Ectodermal cell (in vitro differentiated cells): ENCODE measurements at regions not wholly inside any gene's neighbourhood (a gene's known extent, or its start where the extent isn't known, plus 50 kb on each side); places are given as distances from the start of the nearest gene placed in this dataset.
A peak's percentile ranks its signal among the peaks of the same experiment; 100 is the strongest.
"Not testable (repeated sequence)": the region's sequence is repeated elsewhere in the genome, so short reads cannot be mapped to it uniquely, and the experiment has no call there.

Source experiments
- H3K27ac ChIP-seq: 2 replicates; pipeline ENCODE4 v1.7.0; 2013; ENCODE audit warnings: mild to moderate bottlenecking, low read depth, low read length; ENCODE audit not compliant: insufficient read depth, poor library complexity, severe bottlenecking
- H3K27me3 ChIP-seq: 2 replicates; pipeline ENCODE4 v1.7.0; 2013; ENCODE audit warnings: mild to moderate bottlenecking, low read length; ENCODE audit not compliant: insufficient read depth, control insufficient read depth, poor library complexity, severe bottlenecking
- H3K36me3 ChIP-seq: one replicate; pipeline ENCODE4 v1.7.0; 2013; ENCODE audit warnings: low read length; ENCODE audit not compliant: control insufficient read depth, insufficient read depth
- H3K4me1 ChIP-seq: one replicate; pipeline ENCODE4 v1.7.0; 2013; ENCODE audit warnings: low read length; ENCODE audit not compliant: control insufficient read depth, insufficient read depth
- H3K4me3 ChIP-seq: 2 replicates; pipeline ENCODE4 v1.7.0; 2013; ENCODE audit warnings: low read depth, low read length, control low read depth; ENCODE audit not compliant: insufficient read depth
- H3K9me3 ChIP-seq: 2 replicates; pipeline ENCODE4 v1.7.0; 2013; ENCODE audit warnings: mild to moderate bottlenecking, low read length, moderate library complexity; ENCODE audit not compliant: control insufficient read depth
- WGBS, 2 experiments: methylation state at CpG; one replicate each; pipeline ENCODE4 v1.1.7; 2013; ENCODE audit warnings: missing lambda C conversion rate in 2 of 2; 5-methylcytosine and 5-hydroxymethylcytosine counted together

- not testable (repeated sequence) for H3K36me3 ChIP-seq, H3K4me3 ChIP-seq, H3K27ac ChIP-seq, H3K9me3 ChIP-seq, H3K27me3 ChIP-seq, H3K4me1 ChIP-seq
- 90 to 92% methylated on average over 7 of the region's 7 CpGs for WGBS, 2 experiments
Observed at GRCh38 chr11:87784862-87785261, 390.4 kb downstream of the RAB38 start.

GRCh38 chr11:87780068-87780413, 395.2 kb downstream of the RAB38 start:
- H3K4me3 ChIP-seq, result no peak overlapping the region
- H3K27me3 ChIP-seq, result no peaks in the 10 kb centered on the region
- no peak overlapping the region for H3K27ac ChIP-seq
- no peaks in the 10 kb centered on the region for H3K9me3 ChIP-seq
- no peaks in the 10 kb centered on the region for H3K36me3 ChIP-seq
- no peaks in the 10 kb centered on the region for H3K4me1 ChIP-seq

- Histone ChIP-seq H3K27me3 (no peaks in the 10 kb centered on the region), H3K4me3 (no peak overlapping the region), H3K27ac (no peak overlapping the region), H3K36me3 (no peaks in the 10 kb centered on the region), H3K9me3 (no peaks in the 10 kb centered on the region), H3K4me1 (no peaks in the 10 kb centered on the region)
- 43 to 47% methylated on average over 2 of the region's 2 CpGs for WGBS, 2 experiments
Observed at GRCh38 chr11:87779276-87780067, 395.8 kb downstream of the RAB38 start.

- H3K4me1 ChIP-seq, result no peaks in the 10 kb centered on the region
- H3K4me3 ChIP-seq, result no peak overlapping the region
- 85 to 89% methylated on average over 2 of the region's 2 CpGs for WGBS, 2 experiments
- peak overlapping the region; percentile 12 for H3K27ac ChIP-seq
- H3K9me3 ChIP-seq, result no peaks in the 10 kb centered on the region
- no peaks in the 10 kb centered on the region for H3K27me3 ChIP-seq
- no peaks in the 10 kb centered on the region for H3K36me3 ChIP-seq
Observed at GRCh38 chr11:87778357-87778756, 396.9 kb downstream of the RAB38 start.

GRCh38 chr11:87775036-87775435, 400.2 kb downstream of the RAB38 start:
- no peaks in the 10 kb centered on the region for H3K4me1 ChIP-seq
- H3K27ac ChIP-seq, result no peak overlapping the region
- no peaks in the 10 kb centered on the region for H3K27me3 ChIP-seq
- WGBS, 2 experiments, result 78 to 100% methylated on average over 1 of the region's 1 CpG
- H3K4me3 ChIP-seq, result no peak overlapping the region
- H3K36me3 ChIP-seq, result no peaks in the 10 kb centered on the region
- no peaks in the 10 kb centered on the region for H3K9me3 ChIP-seq

GRCh38 chr11:87769661-87770060, 405.6 kb downstream of the RAB38 start:
- H3K27me3 ChIP-seq, result no peaks in the 10 kb centered on the region
- no peak overlapping the region for H3K4me3 ChIP-seq
- H3K27ac ChIP-seq, result no peak overlapping the region
- 83 to 91% methylated on average over 3 of the region's 3 CpGs for WGBS, 2 experiments
- H3K4me1 ChIP-seq, result no peaks in the 10 kb centered on the region
- H3K36me3 ChIP-seq, result no peaks in the 10 kb centered on the region
- H3K9me3 ChIP-seq, result no peaks in the 10 kb centered on the region

GRCh38 chr11:87767615-87768014, 407.6 kb downstream of the RAB38 start:
- Histone ChIP-seq H3K4me3 (no peak overlapping the region), H3K36me3 (no peaks in the 10 kb centered on the region), H3K27ac (no peak overlapping the region), H3K4me1 (no peaks in the 10 kb centered on the region), H3K27me3 (no peaks in the 10 kb centered on the region), H3K9me3 (no peaks in the 10 kb centered on the region)
- WGBS, 2 experiments, result 96 to 99% methylated on average over 4 of the region's 4 CpGs

GRCh38 chr11:87764075-87764474, 411.2 kb downstream of the RAB38 start:
- not testable (repeated sequence) for H3K36me3 ChIP-seq, H3K27me3 ChIP-seq, H3K4me1 ChIP-seq, H3K4me3 ChIP-seq, H3K9me3 ChIP-seq, H3K27ac ChIP-seq
- WGBS, 2 experiments, result 92 to 93% methylated on average over 9 of the region's 9 CpGs

- no peaks in the 10 kb centered on the region for H3K36me3 ChIP-seq
- H3K4me1 ChIP-seq, result no peaks in the 10 kb centered on the region
- 71% methylated on average over 1 of the region's 1 CpG; no CpG with 5 or more reads in 1 of the 2 experiments for WGBS, 2 experiments
- no peaks in the 10 kb centered on the region for H3K9me3 ChIP-seq
- no peak overlapping the region for H3K27ac ChIP-seq
- H3K27me3 ChIP-seq, result no peaks in the 10 kb centered on the region
- H3K4me3 ChIP-seq, result no peak overlapping the region
Observed at GRCh38 chr11:87754685-87755084, 420.6 kb downstream of the RAB38 start.

- Histone ChIP-seq H3K27ac (no peak overlapping the region), H3K4me3 (no peak overlapping the region), H3K27me3 (no peaks in the 10 kb centered on the region), H3K36me3 (no peaks in the 10 kb centered on the region), H3K9me3 (no peaks in the 10 kb centered on the region), H3K4me1 (no peaks in the 10 kb centered on the region)
- 92 to 97% methylated on average over 1 of the region's 2 CpGs for WGBS, 2 experiments
Observed at GRCh38 chr11:87753143-87753542, 422.1 kb downstream of the RAB38 start.

- Histone ChIP-seq H3K27ac (no peak overlapping the region), H3K4me3 (no peak overlapping the region), H3K36me3 (no peaks in the 10 kb centered on the region), H3K4me1 (no peaks in the 10 kb centered on the region), H3K9me3 (no peaks in the 10 kb centered on the region), H3K27me3 (no peaks in the 10 kb centered on the region)
- 51 to 55% methylated on average over 2 of the region's 2 CpGs for WGBS, 2 experiments
Observed at GRCh38 chr11:87743007-87743406, 432.2 kb downstream of the RAB38 start.
